Femur (tissue), 1 donor: ENCODE measurements at regions not wholly inside any gene's neighbourhood (a gene's known extent, or its start where the extent isn't known, plus 50 kb on each side); places are given as distances from the start of the nearest gene placed in this dataset.

Experiments
- DNase-seq: peaks from one replicate; pipeline ENCODE4 v3.0.0-alpha.2; 2017

DNA sequence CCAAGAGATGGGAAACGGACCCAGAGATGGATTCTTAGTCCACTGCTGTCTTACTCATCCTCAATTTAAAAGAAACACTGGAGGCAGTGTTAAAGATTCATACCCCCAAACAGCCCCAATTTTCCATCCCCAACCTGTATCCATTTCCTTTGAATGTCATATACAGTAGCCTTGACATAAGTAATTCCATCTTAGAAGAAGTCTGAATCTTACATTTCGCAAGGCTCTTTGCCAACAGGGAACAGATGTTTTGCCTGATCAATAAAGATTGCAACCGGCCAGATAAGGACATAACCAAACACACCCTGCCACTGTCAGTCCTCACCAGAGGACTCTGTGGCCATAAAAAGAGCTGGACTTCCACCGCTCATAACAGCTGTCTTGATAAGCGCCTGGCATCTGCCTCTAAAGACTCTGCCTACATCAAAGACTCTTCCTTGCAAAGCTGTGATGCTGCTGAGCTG lies 59.0 kb upstream of the MED9 start:
- DNase-seq = no peak

GRCh38 chr17:17419166-17419565 lies 57.6 kb upstream of the MED9 start:
- DNase-seq = no peak

DNA sequence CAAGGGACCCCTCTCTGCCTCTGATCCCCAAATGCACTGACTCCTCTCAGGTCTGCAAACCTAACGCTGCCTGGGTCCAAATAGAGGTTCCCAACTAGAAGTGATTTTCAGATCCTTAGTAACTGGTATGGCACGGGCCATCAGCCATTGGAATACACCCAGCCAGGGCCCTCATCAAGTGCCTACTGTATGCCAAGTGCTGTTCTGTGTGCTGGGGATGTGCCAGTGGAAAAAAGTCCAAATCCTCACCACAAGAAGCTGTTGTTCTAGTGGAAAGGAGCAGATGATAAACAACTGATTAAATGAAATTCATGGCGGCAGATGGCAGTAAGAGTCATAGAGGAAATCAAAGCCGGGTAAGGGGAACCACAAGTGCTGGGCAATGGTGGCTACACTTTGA lies 57.2 kb upstream of the MED9 start:
- DNase-seq = no peak

- DNase-seq = no peak
Measured at GRCh38 chr17:17420082-17420481, 56.7 kb upstream of the MED9 start.

- peak; percentile 62 for DNase-seq
Measured at GRCh38 chr17:17420561-17421269, 56.1 kb upstream of the MED9 start.

DNA sequence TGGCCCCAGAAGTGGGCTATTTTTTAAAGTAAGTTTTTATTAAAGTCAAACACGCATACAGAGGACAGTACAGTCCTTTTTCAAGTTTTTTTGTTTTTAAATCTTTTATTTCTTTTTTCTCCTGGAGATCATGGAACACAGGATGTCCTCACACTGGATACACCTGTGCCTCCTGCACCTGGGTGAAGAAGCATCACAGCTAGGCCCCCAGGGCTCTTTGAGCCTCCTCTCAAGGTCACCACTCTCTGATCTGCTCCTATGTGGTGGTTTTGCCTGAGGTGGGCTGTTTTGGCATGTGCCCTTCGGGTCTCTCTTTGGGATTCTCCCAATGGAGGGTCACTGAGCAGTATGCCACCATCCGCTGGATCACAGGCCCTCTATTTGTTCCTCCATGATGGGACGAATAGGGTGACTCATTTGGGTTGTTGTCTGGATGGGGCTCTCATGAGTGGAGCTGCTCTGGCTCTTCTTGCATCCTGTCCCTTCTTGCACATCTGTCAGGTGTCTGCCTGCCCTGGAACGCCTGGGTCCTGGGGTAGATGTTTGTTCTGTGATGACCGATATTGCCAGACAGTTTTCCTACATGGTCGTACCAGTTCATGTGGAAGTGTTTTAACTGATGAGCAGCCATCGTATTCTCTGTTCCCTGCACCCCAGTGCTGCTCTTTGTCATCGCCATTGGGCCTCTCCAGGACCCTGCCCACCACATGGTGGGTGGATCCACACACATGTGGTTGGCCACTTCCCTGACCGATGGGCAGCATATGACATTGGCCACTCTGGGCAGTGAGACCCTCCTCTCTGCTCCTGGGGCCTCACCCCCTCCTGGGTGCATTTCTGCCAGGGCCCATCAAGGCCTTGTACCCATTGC lies 55.2 kb upstream of the MED9 start:
- DNase-seq = no peak

- DNase-seq = no peak
Measured at GRCh38 chr17:17422217-17422610, 54.6 kb upstream of the MED9 start.

DNA sequence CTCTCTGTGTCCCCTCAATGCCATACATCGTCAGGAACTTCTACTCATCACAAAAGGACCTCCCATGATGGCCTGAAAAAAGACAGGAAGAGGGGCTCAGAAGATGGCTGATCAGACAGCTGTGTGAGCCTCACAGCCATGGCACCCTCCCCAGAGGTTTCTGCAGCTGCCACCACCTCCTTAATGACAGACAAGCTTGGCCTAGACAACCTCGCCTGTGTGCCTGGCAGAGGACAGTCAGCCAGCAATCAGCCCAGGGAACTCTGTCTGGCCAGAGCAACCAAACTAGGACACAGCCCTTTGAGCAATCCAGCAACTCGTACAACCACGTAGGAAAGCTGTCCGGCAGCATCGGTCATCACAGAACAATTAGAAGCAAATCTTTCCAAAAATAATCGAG lies 54.2 kb upstream of the MED9 start:
- no peak for DNase-seq

GRCh38 chr17:17423656-17424055 lies 53.1 kb upstream of the MED9 start:
- DNase-seq = no peak

GRCh38 chr17:17424552-17424951 lies 52.2 kb upstream of the MED9 start:
- peak; percentile 5 for DNase-seq

DNA sequence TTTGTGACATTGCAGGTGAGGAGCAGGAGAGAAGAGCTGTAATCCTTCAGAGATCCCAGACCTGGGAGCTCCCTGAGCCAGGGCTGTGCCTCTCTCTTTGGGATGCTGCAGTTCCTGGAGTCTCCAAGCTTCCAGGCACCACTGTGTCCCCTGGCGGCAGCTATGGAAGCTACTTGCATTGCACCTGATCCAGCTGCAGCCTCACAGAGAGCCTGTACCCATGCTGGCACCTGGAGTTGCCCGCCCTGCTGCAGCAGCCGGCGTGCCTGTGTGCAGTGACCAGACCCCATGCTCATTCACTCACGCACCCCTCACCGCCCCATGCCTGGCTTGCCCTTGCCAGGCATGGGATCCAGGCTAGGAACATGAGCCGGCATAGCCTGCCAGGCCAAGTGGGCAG lies 51.8 kb upstream of the MED9 start:
- DNase-seq = peak; percentile 10

DNA sequence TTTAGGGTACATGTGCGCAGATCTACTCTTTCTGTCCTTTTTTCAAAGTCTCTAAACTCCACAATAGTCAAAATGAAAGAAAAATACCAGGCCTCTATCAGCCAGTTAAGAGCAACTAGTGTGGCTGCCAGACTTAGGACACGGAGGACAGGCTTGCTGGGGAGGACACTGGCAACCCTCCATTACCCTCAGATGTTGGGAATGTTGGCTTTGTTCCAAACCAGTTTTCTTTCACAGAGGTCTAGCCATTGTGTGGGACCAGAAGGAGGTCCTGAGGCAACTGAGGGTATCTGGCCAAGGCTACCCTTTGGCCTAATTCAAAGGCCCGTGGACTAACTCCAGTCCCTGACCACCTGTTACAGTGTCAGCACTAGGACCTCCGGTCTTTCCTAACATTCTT lies 51.2 kb upstream of the MED9 start:
- peak; percentile 8 for DNase-seq

GRCh38 chr17:17426184-17426583 lies 50.6 kb upstream of the MED9 start:
- no peak for DNase-seq
